Stimulated activated CD8-positive, alpha-beta memory T cell treated with anti-CD3 and anti-CD28 coated beads, Interleukin-12 subunit alpha, Interleukin-12 subunit beta, amount 100 ng/mL, for 1 hour (primary cell): ENCODE measurements at regions not wholly inside any gene's neighbourhood (a gene's known extent, or its start where the extent isn't known, plus 50 kb on each side); places are given as distances from the start of the nearest gene placed in this dataset.

Experiments
- DNase-seq: peaks from one replicate; pipeline ENCODE4 v3.0.0-alpha.2; 2020; ENCODE audit warnings: low read depth

- no peak for DNase-seq
Observed at GRCh38 chr4:89363786-89364185, 56.2 kb upstream of the GPRIN3 start.

- no peak for DNase-seq
Observed at GRCh38 chr4:89358935-89359638, 51.5 kb upstream of the GPRIN3 start.

- DNase-seq, result no peak
Observed at GRCh38 chr4:89357787-89358186, 50.2 kb upstream of the GPRIN3 start.
